Parathyroid adenoma (tissue), 2 donors: ENCODE measurements at regions not wholly inside any gene's neighbourhood (a gene's known extent, or its start where the extent isn't known, plus 50 kb on each side); places are given as distances from the start of the nearest gene placed in this dataset.

Experiments
- H2AFZ ChIP-seq: fragments of 300-600 bp; sonication (generic); one replicate; pipeline ENCODE4 v1.7.0; 2017; ENCODE audit warnings: antibody characterized with exemption, mild to moderate bottlenecking
- H3K27ac ChIP-seq: fragments of 300-600 bp; sonication (generic); one replicate; pipeline ENCODE4 v1.7.0; 2017
- H3K27me3 ChIP-seq: fragments of 300-600 bp; sonication (generic); one replicate; pipeline ENCODE4 v1.7.0; 2017; ENCODE audit warnings: low read length; ENCODE audit not compliant: control insufficient read depth, insufficient read depth
- H3K36me3 ChIP-seq: fragments of 300-600 bp; sonication (generic); one replicate; pipeline ENCODE4 v1.7.0; 2017; ENCODE audit warnings: low read length; ENCODE audit not compliant: control insufficient read depth, insufficient read depth
- H3K4me1 ChIP-seq: fragments of 300-600 bp; sonication (generic); one replicate; pipeline ENCODE4 v1.7.0; 2017; ENCODE audit warnings: control low read depth
- H3K4me2 ChIP-seq: fragments of 300-600 bp; sonication (generic); one replicate; pipeline ENCODE4 v1.7.0; 2017; ENCODE audit warnings: low read length
- H3K4me3 ChIP-seq: fragments of 300-600 bp; sonication (generic); one replicate; pipeline ENCODE4 v1.7.0; 2017; ENCODE audit warnings: low read depth, low read length
- H3K79me2 ChIP-seq: fragments of 300-600 bp; sonication (generic); one replicate; pipeline ENCODE4 v1.7.0; 2017; ENCODE audit warnings: control low read depth
- H3K9ac ChIP-seq: fragments of 300-600 bp; sonication (generic); one replicate; pipeline ENCODE4 v1.7.0; 2017; ENCODE audit warnings: mild to moderate bottlenecking
- H3K9me3 ChIP-seq: fragments of 300-600 bp; sonication (generic); one replicate; pipeline ENCODE4 v1.7.0; 2017; ENCODE audit warnings: low read length; ENCODE audit not compliant: control insufficient read depth
- CTCF ChIP-seq: fragments of 300-600 bp; sonication (generic); IDR thresholded peaks from one replicate; pipeline ENCODE4 v1.7.0; 2017; ENCODE audit warnings: antibody characterized with exemption, mild to moderate bottlenecking
- donor health status: primary hyperparathyroidism.

GRCh38 chr2:177053038-177053437 is 159.6 kb upstream of the HNRNPA3 start:
- Histone ChIP-seq H3K9ac (no peak overlapping the region), H2AFZ (no peak overlapping the region), H3K9me3 (no peaks in the 10 kb centered on the region), H3K79me2 (no peaks in the 10 kb centered on the region), H3K4me2 (no peak overlapping the region), H3K36me3 (no peaks in the 10 kb centered on the region), H3K27me3 (no peaks in the 10 kb centered on the region), H3K27ac (no peak overlapping the region), H3K4me3 (no peak overlapping the region), H3K4me1 (no peaks in the 10 kb centered on the region)
- no peak for TF ChIP-seq CTCF

GRCh38 chr2:177053716-177054115 is 158.9 kb upstream of the HNRNPA3 start:
- Histone ChIP-seq H3K4me1 (no peaks in the 10 kb centered on the region), H3K27ac (no peak overlapping the region), H3K9me3 (no peaks in the 10 kb centered on the region), H3K79me2 (no peaks in the 10 kb centered on the region), H3K9ac (no peak overlapping the region), H3K27me3 (no peaks in the 10 kb centered on the region), H3K4me3 (no peak overlapping the region), H3K36me3 (no peaks in the 10 kb centered on the region), H2AFZ (no peak overlapping the region), H3K4me2 (no peak overlapping the region)
- TF ChIP-seq CTCF = no peak

GRCh38 chr2:177056481-177056929 is 156.1 kb upstream of the HNRNPA3 start:
- Histone ChIP-seq H3K4me1 (no peaks in the 10 kb centered on the region), H2AFZ (no peak overlapping the region), H3K79me2 (no peaks in the 10 kb centered on the region), H3K9me3 (no peaks in the 10 kb centered on the region), H3K27me3 (no peaks in the 10 kb centered on the region), H3K4me2 (no peak overlapping the region), H3K36me3 (no peaks in the 10 kb centered on the region), H3K27ac (no peak overlapping the region), H3K4me3 (no peak overlapping the region), H3K9ac (no peak overlapping the region)
- TF ChIP-seq CTCF = no peak

- H3K27ac ChIP-seq = no peak overlapping the region
- no peak overlapping the region for H2AFZ ChIP-seq
- no peaks in the 10 kb centered on the region for H3K9me3 ChIP-seq
- no peak overlapping the region for H3K4me2 ChIP-seq
- no peak overlapping the region for H3K4me3 ChIP-seq
- no peak overlapping the region for H3K9ac ChIP-seq
- no peaks in the 10 kb centered on the region for H3K27me3 ChIP-seq
- no peaks in the 10 kb centered on the region for H3K4me1 ChIP-seq
- no peak for TF ChIP-seq CTCF
- no peaks in the 10 kb centered on the region for H3K36me3 ChIP-seq
- no peaks in the 10 kb centered on the region for H3K79me2 ChIP-seq
These were observed 153.8 kb upstream of the HNRNPA3 start for GRCh38 chr2:177058747-177059146.

GRCh38 chr2:177059293-177059692 is 153.3 kb upstream of the HNRNPA3 start:
- H3K4me3 ChIP-seq = no peak overlapping the region
- no peak for TF ChIP-seq CTCF
- no peaks in the 10 kb centered on the region for H3K9me3 ChIP-seq
- no peak overlapping the region for H3K27ac ChIP-seq
- H2AFZ ChIP-seq = no peak overlapping the region
- no peaks in the 10 kb centered on the region for H3K27me3 ChIP-seq
- H3K79me2 ChIP-seq = no peaks in the 10 kb centered on the region
- H3K4me1 ChIP-seq = no peaks in the 10 kb centered on the region
- no peaks in the 10 kb centered on the region for H3K36me3 ChIP-seq
- no peak overlapping the region for H3K9ac ChIP-seq
- no peak overlapping the region for H3K4me2 ChIP-seq
